Calu3 (cell line): ENCODE measurements at regions not wholly inside any gene's neighbourhood (a gene's known extent, or its start where the extent isn't known, plus 50 kb on each side); places are given as distances from the start of the nearest gene placed in this dataset.

Experiments
- BruUV-seq: library from RNA; stranded (reverse); fragments of 400-500 nt; replicated peaks from 2 replicates; lab custom pipeline; 2021; lab: Mats Ljungman, UMichigan
- CTCF ChIA-PET: fragments of 300-600 bp; sonication (Branson Sonifier 250); formaldehyde crosslinking; loops from one replicate; lab custom pipeline; 2022; ENCODE audit warnings: antibody characterized with exemption; lab: Charles Lee
- DNase-seq: peaks from one replicate; pipeline ENCODE4 v3.0.0; 2022
- H3K27ac Mint-ChIP-seq: one replicate; pipeline ENCODE4 v1.8.0; 2022; ENCODE audit warnings: mixed read lengths; ENCODE audit not compliant: unreplicated experiment
- H3K27me3 Mint-ChIP-seq: one replicate; pipeline ENCODE4 v1.8.0; 2022; ENCODE audit warnings: mixed read lengths; ENCODE audit not compliant: unreplicated experiment
- H3K36me3 Mint-ChIP-seq: one replicate; pipeline ENCODE4 v1.8.0; 2022; ENCODE audit warnings: mild to moderate bottlenecking, moderate library complexity, mixed read lengths; ENCODE audit not compliant: insufficient read depth, unreplicated experiment
- H3K4me1 Mint-ChIP-seq: one replicate; pipeline ENCODE4 v1.8.0; 2022; ENCODE audit warnings: mild to moderate bottlenecking, low read depth, mixed read lengths; ENCODE audit not compliant: unreplicated experiment
- H3K4me3 Mint-ChIP-seq: one replicate; pipeline ENCODE4 v1.8.0; 2022; ENCODE audit warnings: mild to moderate bottlenecking, low read depth, moderate library complexity, mixed read lengths; ENCODE audit not compliant: unreplicated experiment
- H3K9me3 Mint-ChIP-seq: one replicate; pipeline ENCODE4 v1.8.0; 2022; ENCODE audit warnings: low read depth, mixed read lengths; ENCODE audit not compliant: unreplicated experiment
- intact Hi-C: fragments of 100-400 bp; cut with micrococcal nuclease; formaldehyde crosslinking; loops from one replicate; pipeline ENCODE4 v1.10.0; 2022; ENCODE audit not compliant: unreplicated experiment
- TF ChIP-seq, protein P1 (sequence below): fragments of 200-600 bp; IDR thresholded peaks from one replicate; pipeline ENCODE4 v1.8.0; 2022; ENCODE audit warnings: antibody characterized with exemption; ENCODE audit not compliant: unreplicated experiment

DNA sequence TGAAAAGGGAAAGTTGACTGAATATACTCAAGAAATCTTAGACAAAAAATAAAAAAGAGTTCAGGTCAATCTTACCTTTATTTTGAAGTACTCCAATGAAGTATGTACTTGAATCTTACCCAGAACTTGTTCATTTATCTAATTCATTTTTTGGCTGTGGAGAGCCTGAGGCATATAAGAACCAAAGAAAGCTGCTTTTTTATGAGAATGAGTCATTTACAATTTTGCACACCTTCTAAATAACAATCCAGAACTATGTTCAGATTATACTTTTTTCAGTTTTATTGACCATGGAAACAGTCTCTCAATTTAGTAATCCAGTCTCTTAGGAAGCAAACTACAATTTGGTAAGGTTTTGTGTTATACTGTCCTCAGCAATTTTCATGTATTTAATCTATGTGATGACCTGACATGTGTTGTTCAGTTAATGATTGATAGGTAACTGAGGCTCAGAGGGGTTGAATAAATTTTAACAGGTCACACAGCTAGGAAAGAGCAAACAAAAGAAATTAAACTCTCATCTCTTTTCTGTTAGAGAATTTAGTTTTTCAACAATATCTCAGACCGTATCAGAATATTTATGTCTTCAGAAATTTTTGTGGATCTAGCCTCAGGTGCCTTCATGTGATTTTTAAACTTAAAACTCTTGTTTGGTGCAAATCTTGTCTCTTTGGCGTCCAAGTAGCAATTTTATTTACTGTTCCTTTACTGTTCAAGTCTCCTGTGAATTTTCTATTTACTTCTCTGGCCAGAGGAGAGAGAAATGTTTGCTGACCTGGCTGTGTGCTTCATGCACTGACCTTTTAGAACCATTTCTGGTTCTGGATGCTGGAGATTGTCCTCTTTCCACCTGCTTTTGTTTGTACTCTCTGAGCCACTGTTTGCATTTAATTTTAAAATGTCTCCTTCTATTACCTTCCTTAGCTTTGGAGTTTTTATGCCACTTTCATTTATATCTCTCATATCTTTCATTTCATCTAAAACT, 1453.4 kb downstream of the STIM2 start:
- CTCF ChIA-PET, result no interaction called here

DNA sequence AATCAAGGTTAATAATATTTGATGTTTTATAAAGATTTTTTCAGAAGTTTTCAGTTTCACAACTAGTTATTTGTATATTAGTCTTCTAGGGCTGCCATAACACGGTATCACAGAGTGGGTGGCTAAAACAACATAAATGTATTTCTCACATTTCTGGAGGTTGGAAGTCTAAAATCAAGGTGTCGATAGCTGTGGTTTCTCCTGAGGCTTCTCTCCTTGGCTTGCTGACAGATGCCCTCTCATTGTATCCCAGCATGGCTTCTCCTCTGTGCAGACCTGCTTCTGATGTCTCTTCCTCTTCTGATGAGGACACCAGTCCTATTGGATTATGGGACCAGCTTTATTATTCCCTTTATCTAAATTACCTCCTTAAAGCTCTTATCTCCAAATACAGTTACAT, 1456.6 kb downstream of the STIM2 start:
- Mint-ChIP-seq H3K9me3 (peaks cover 5% of the 10 kb centered on the region), H3K36me3 (no peaks in the 10 kb centered on the region), H3K27me3 (no peaks in the 10 kb centered on the region), H3K4me3 (no peak overlapping the region), H3K4me1 (no peaks in the 10 kb centered on the region), H3K27ac (no peak overlapping the region)
- intact Hi-C loops, result no loop called here
- no TSS peak for BruUV-seq
- no peak for DNase-seq
- CTCF ChIA-PET, result no interaction called here
- TF ChIP-seq, protein P1, sequence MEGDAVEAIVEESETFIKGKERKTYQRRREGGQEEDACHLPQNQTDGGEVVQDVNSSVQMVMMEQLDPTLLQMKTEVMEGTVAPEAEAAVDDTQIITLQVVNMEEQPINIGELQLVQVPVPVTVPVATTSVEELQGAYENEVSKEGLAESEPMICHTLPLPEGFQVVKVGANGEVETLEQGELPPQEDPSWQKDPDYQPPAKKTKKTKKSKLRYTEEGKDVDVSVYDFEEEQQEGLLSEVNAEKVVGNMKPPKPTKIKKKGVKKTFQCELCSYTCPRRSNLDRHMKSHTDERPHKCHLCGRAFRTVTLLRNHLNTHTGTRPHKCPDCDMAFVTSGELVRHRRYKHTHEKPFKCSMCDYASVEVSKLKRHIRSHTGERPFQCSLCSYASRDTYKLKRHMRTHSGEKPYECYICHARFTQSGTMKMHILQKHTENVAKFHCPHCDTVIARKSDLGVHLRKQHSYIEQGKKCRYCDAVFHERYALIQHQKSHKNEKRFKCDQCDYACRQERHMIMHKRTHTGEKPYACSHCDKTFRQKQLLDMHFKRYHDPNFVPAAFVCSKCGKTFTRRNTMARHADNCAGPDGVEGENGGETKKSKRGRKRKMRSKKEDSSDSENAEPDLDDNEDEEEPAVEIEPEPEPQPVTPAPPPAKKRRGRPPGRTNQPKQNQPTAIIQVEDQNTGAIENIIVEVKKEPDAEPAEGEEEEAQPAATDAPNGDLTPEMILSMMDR, result no peak

More for the DNA sequence above, 1453.4 kb downstream of the STIM2 start:
- TF ChIP-seq, protein P1, result no peak
- Mint-ChIP-seq H3K27ac (no peak overlapping the region), H3K36me3 (no peaks in the 10 kb centered on the region), H3K4me1 (no peaks in the 10 kb centered on the region), H3K9me3 (peaks cover 5% of the 10 kb centered on the region), H3K27me3 (no peaks in the 10 kb centered on the region), H3K4me3 (no peak overlapping the region)
- DNase-seq, result no peak
- BruUV-seq, result no TSS peak
- intact Hi-C loops, result no loop called here

DNA sequence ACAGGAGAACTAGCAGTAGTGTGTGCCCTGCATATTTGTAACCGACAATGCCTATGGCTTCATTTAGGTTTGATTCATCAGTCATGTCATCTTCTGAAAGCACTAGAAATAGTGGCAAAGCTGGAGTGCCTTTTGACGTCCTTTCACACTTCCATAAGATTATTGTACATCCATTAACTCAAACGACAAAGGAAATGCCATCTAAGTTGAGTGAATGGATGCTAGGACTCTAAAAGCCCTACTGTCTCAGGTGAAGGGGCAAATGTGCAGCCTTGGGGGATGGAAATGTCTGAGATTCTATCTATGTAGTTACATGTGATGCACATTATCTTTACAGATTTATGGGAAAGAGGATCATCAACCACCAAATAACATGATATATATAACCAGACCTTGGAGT, 1473.6 kb downstream of the STIM2 start:
- Mint-ChIP-seq H3K9me3 (no peaks in the 10 kb centered on the region), H3K36me3 (no peaks in the 10 kb centered on the region), H3K4me1 (no peaks in the 10 kb centered on the region), H3K27me3 (no peaks in the 10 kb centered on the region), H3K27ac (no peak overlapping the region), H3K4me3 (no peak overlapping the region)
- DNase-seq, result no peak
- TF ChIP-seq, protein P1, result no peak
- no TSS peak for BruUV-seq
- CTCF ChIA-PET, result no interaction called here
- intact Hi-C loops, result no loop called here

DNA sequence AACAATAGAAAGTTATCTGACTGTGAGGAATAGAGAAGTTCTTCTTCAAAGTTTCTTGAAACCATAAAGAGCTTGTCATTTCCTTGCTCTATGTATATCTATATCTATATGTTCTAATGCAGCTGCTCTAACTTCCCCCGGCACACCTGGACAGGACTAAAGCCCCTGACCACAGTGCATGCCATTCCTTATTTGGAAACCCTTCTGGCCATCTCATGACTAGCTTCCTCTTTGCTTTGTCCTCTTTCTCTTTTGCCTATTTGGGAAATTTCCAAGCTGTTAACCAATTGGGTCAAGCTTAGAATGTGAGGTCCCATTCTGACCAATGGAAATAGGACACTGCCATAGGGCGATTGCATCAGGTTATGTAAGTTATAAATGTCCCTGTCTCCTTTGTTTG, 1481.1 kb downstream of the STIM2 start:
- Mint-ChIP-seq H3K27me3 (no peaks in the 10 kb centered on the region), H3K4me1 (no peaks in the 10 kb centered on the region), H3K4me3 (no peak overlapping the region), H3K9me3 (peaks cover 4% of the 10 kb centered on the region), H3K36me3 (no peaks in the 10 kb centered on the region), H3K27ac (no peak overlapping the region)
- CTCF ChIA-PET, result no interaction called here
- TF ChIP-seq, protein P1, result no peak
- intact Hi-C loops, result no loop called here
- no peak for DNase-seq
- BruUV-seq, result no TSS peak
